Body of pancreas (tissue), 4 donors: ENCODE measurements at regions not wholly inside any gene's neighbourhood (a gene's known extent, or its start where the extent isn't known, plus 50 kb on each side); places are given as distances from the start of the nearest gene placed in this dataset.

Experiments
- CTCF ChIP-seq, 7 experiments: fragments of 450-650 bp in 4 of 7; fragments of 200-600 bp in 3 of 7; sonication (generic) in 3 of 7; IDR thresholded peaks; one replicate each; pipeline ENCODE4 v1.5.1; 2016 to 2019; ENCODE audit warnings: antibody characterized with exemption in 7 of 7
- POLR2A ChIP-seq, 3 donors: fragments of 450-650 bp; IDR thresholded peaks; one replicate each; pipeline ENCODE4 v1.6.1; 2016; ENCODE audit warnings: antibody characterized with exemption in 3 of 3, mild to moderate bottlenecking in 2 of 3

GRCh38 chr3:148075771-148076716, 621.7 kb upstream of the AGTR1 start:
- peak in 5 of 7 experiments; percentile 8 to 18 (median 15) for TF ChIP-seq CTCF (IDR thresholded peaks at IDR 0.05)
- TF ChIP-seq POLR2A (IDR thresholded peaks at IDR 0.05) = no peak
